IPS-18c (cell line): ENCODE measurements at regions not wholly inside any gene's neighbourhood (a gene's known extent, or its start where the extent isn't known, plus 50 kb on each side); places are given as distances from the start of the nearest gene placed in this dataset.

Experiments used
- H3K4me3 ChIP-seq: 2 replicates; pipeline ENCODE4 v1.7.0; 2013; ENCODE audit warnings: low read depth, mild to moderate bottlenecking, low read length, moderate library complexity; ENCODE audit not compliant: insufficient read depth
- H3K9me3 ChIP-seq: one replicate; pipeline ENCODE4 v1.6.1; 2013; ENCODE audit warnings: mild to moderate bottlenecking, low read length, moderate library complexity; ENCODE audit not compliant: control insufficient read depth, insufficient read depth

DNA sequence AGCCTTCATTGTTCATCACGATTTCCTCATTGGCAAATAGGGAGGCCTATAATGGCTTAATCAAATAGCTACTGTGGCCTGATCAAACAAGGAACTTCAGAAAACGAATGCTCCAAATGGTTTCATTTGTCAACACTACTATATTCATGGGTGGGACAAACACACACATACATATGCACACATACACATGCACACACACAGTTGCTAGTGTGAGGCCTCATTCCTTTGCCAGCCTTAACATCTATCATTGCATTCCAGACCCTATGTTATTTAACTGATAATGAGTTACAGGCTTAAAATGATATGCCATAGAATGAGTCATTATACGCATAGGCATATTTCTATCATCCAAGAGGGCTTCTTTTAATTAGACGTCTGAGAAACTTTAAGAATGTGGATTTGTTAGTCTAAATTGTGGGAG is 140.2 kb downstream of the KLF5 start:
- H3K4me3 ChIP-seq, result no peak overlapping the region
- no peaks in the 10 kb centered on the region for H3K9me3 ChIP-seq

- Histone ChIP-seq H3K4me3 (no peak overlapping the region), H3K9me3 (no peaks in the 10 kb centered on the region)
Measured at GRCh38 chr13:73195091-73195490, 136.3 kb downstream of the KLF5 start.

DNA sequence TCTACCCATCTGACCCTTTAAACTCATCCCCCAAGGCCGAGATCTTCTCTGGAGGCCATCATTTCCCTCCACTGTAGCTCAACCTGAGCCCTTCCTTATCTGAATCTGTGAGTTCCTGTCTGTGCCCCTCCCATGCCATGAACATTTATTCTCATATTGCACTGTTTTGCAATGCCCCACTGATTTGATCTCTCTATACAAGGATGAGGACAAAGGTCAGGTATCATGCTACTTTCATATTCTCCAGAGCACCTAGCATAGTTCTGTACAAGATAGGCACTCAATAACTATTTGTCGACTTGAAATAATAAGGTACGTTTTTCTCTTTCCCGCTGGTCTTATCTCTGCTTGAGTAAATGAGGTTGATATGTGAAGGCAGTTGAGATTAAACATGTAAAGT is 135.5 kb downstream of the KLF5 start:
- Histone ChIP-seq H3K4me3 (no peak overlapping the region), H3K9me3 (no peaks in the 10 kb centered on the region)

GRCh38 chr13:73193554-73193953 is 134.7 kb downstream of the KLF5 start:
- Histone ChIP-seq H3K9me3 (no peaks in the 10 kb centered on the region), H3K4me3 (no peak overlapping the region)

- Histone ChIP-seq H3K4me3 (no peak overlapping the region), H3K9me3 (no peaks in the 10 kb centered on the region)
Measured at GRCh38 chr13:73190477-73190876, 131.7 kb downstream of the KLF5 start.

GRCh38 chr13:73189776-73190175 is 131.0 kb downstream of the KLF5 start:
- H3K4me3 ChIP-seq, result no peak overlapping the region
- H3K9me3 ChIP-seq, result no peaks in the 10 kb centered on the region

DNA sequence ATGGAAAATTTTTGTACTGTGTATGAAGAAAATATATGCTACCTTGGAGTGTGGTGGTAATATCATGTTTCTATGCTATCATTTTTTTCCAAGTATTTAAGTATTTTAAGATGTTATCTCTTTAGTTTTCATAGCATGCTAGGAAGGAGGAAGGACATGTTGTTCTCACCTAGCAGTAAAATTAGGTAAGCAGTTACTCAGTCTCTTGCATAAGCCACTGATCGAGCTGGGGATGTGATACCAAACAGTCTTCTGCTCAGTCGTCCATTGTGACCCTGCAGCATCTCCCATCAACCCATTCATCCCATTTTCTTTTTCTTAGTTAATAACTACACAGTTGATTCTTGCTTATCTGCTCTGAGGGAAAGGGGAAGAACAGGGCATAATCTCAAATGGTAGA is 130.6 kb downstream of the KLF5 start:
- Histone ChIP-seq H3K9me3 (no peaks in the 10 kb centered on the region), H3K4me3 (no peak overlapping the region)

DNA sequence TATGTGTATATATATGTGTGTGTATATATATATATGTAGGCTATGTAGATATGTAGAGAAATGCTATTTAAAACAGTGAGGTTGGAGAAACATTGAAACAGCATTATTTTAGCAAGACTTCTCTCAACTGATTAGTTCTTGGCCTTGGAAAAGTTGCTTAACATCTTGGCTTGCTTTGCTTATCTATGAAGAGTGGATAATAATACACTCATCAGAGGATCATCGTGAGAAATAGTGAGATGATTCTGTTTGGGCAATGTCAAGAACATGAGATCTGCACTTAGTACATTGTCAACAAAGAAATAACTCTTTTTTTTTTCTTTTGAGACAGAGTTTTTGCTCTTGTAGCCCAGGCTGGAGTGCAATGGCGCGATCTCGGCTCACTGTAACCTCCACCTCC is 128.3 kb downstream of the KLF5 start:
- Histone ChIP-seq H3K9me3 (no peaks in the 10 kb centered on the region), H3K4me3 (no peak overlapping the region)

DNA sequence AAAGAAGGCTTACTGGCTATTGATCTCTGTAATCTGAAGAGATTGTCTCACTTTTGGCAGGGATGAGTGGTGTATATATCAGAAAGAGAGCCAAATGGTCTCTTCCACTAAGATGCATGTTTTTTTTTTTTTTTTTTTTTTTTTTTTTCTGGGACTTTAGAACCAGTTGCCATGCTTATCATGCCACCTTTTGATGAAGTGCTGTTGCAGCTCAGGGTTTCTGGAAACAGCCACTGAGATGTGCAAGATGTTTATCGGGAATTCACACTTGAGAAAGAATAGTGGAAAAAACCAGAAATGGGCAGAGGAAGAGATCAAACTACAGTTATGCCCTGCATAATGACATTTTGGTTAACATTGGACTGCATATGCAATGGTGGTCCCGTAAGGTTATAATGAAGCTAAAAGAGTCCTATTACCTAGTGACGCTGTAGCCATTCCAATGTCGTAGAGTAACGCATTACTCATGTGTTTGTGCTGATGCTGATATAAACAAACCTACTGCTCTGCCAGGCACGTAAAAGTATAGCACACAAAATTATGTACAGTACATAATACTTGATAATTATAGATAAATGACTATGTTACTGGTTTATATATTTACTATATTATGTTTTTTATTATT is 121.0 kb downstream of the KLF5 start:
- Histone ChIP-seq H3K4me3 (no peak overlapping the region), H3K9me3 (no peaks in the 10 kb centered on the region)

- Histone ChIP-seq H3K9me3 (no peaks in the 10 kb centered on the region), H3K4me3 (no peak overlapping the region)
Measured at GRCh38 chr13:73177916-73178565, 119.2 kb downstream of the KLF5 start.

- no peak overlapping the region for H3K4me3 ChIP-seq
- H3K9me3 ChIP-seq, result no peaks in the 10 kb centered on the region
Measured at GRCh38 chr13:73177017-73177416, 118.2 kb downstream of the KLF5 start.

GRCh38 chr13:73174521-73175010 is 115.8 kb downstream of the KLF5 start:
- Histone ChIP-seq H3K4me3 (no peak overlapping the region), H3K9me3 (no peaks in the 10 kb centered on the region)

GRCh38 chr13:73173279-73173811 is 114.5 kb downstream of the KLF5 start:
- H3K9me3 ChIP-seq, result no peaks in the 10 kb centered on the region
- no peak overlapping the region for H3K4me3 ChIP-seq

- Histone ChIP-seq H3K4me3 (no peak overlapping the region), H3K9me3 (no peaks in the 10 kb centered on the region)
Measured at GRCh38 chr13:73171926-73172325, 113.1 kb downstream of the KLF5 start.

GRCh38 chr13:73171271-73171682 is 112.5 kb downstream of the KLF5 start:
- H3K4me3 ChIP-seq, result no peak overlapping the region
- H3K9me3 ChIP-seq, result no peaks in the 10 kb centered on the region

GRCh38 chr13:73169971-73170370 is 111.2 kb downstream of the KLF5 start:
- H3K4me3 ChIP-seq, result no peak overlapping the region
- H3K9me3 ChIP-seq, result no peaks in the 10 kb centered on the region

DNA sequence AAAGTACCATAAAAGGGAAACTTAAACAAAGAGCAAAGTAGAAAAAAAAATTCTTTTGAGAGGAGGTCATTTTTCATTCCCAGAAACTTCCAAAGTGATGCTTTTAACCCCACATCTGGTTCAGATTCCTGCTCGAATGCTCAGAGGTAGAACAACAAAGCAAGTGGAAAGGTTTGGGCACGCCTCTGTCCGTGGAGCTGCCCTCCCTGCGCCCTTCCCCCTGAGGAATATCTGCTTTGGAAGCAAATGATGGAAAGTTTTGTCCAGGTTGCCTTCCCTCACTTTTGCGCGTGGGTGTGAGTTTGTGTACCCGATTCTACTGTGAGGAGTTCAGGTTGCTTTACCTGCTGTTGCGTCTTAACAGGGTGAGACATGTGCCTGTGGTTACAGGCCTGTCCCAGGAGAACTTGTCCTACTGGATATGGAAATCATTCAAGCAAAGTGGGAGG is 110.2 kb downstream of the KLF5 start:
- Histone ChIP-seq H3K4me3 (no peak overlapping the region), H3K9me3 (no peaks in the 10 kb centered on the region)

DNA sequence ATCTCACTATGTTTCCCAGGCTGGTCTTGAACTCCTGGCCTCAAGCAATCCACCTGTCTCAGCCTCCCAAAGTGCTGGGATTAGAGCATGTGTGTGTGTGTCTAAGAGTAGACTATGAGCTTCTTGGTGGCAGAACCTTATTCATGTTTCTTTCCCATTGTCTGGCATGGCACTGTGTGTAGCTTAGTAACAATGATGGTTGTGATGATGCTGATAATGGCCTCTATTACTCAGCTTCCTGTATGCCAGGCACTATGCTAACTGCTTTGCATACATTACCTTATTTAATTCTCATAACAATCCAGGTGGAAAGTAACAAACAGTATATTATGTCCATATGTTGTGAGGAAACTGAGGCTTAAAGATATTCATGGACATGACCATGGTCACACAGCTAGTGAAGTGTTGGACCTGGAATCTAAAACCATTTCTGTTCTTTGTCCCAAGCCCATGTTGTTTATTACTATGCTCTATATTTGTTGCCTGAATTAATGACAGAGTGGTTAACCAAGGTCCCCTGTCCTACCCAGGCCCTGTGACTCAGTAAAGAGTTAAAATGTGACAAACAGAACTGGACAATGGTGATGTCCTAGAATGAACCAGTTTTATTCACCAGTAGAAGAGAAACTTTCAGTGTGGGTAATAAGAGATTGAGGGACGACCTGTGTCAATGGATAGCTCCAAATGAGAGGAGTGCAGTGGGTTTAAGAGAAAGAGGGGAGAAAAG is 109.6 kb downstream of the KLF5 start:
- Histone ChIP-seq H3K4me3 (no peak overlapping the region), H3K9me3 (no peaks in the 10 kb centered on the region)
